ENCODE measurements at regions not wholly inside any gene's neighbourhood (a gene's known extent, or its start where the extent isn't known, plus 50 kb on each side); places are given as distances from the start of the nearest gene placed in this dataset.

GRCh38 chr15:77821188-77821958, 188.7 kb upstream of the LINGO1 start:
- DNase-seq (ENCODE audit: low read depth in 2 of 2), result peak; percentile 14 to 35

- no peak for DNase-seq (ENCODE audit: low read depth in 2 of 2)
These were observed 187.4 kb upstream of the LINGO1 start for GRCh38 chr15:77819851-77820728.

- no peak for DNase-seq (ENCODE audit: low read depth in 2 of 2)
These were observed 186.5 kb upstream of the LINGO1 start for GRCh38 chr15:77819048-77819850.

GRCh38 chr15:77818484-77819047, 185.9 kb upstream of the LINGO1 start:
- no peak for DNase-seq (ENCODE audit: low read depth in 2 of 2)

- no peak for DNase-seq (ENCODE audit: low read depth in 2 of 2)
These were observed 184.7 kb upstream of the LINGO1 start for GRCh38 chr15:77817434-77817833.

GRCh38 chr15:77816983-77817382, 184.3 kb upstream of the LINGO1 start:
- DNase-seq (ENCODE audit: low read depth in 2 of 2), result no peak

- no peak for DNase-seq (ENCODE audit: low read depth in 2 of 2)
These were observed 182.3 kb upstream of the LINGO1 start for GRCh38 chr15:77815015-77815414.

- DNase-seq (ENCODE audit: low read depth in 2 of 2), result no peak
These were observed 180.0 kb upstream of the LINGO1 start for GRCh38 chr15:77812664-77813063.

- DNase-seq (ENCODE audit: low read depth in 2 of 2), result no peak
These were observed 178.6 kb upstream of the LINGO1 start for GRCh38 chr15:77811270-77811669.

GRCh38 chr15:77810130-77810571, 177.4 kb upstream of the LINGO1 start:
- DNase-seq (ENCODE audit: low read depth in 2 of 2), result no peak

GRCh38 chr15:77808581-77809177, 176.0 kb upstream of the LINGO1 start:
- no peak for DNase-seq (ENCODE audit: low read depth in 2 of 2)

- no peak for DNase-seq (ENCODE audit: low read depth in 2 of 2)
These were observed 175.4 kb upstream of the LINGO1 start for GRCh38 chr15:77808075-77808474.

- no peak for DNase-seq (ENCODE audit: low read depth in 2 of 2)
These were observed 174.9 kb upstream of the LINGO1 start for GRCh38 chr15:77807611-77808010.

- DNase-seq (ENCODE audit: low read depth in 2 of 2), result no peak
These were observed 174.4 kb upstream of the LINGO1 start for GRCh38 chr15:77807115-77807514.

GRCh38 chr15:77804210-77804609, 171.5 kb upstream of the LINGO1 start:
- no peak for DNase-seq (ENCODE audit: low read depth in 2 of 2)

- no peak for DNase-seq (ENCODE audit: low read depth in 2 of 2)
These were observed 170.8 kb upstream of the LINGO1 start for GRCh38 chr15:77803487-77803886.

GRCh38 chr15:77800305-77800704, 167.6 kb upstream of the LINGO1 start:
- no peak for DNase-seq (ENCODE audit: low read depth in 2 of 2)

- no peak for DNase-seq (ENCODE audit: low read depth in 2 of 2)
These were observed 166.1 kb upstream of the LINGO1 start for GRCh38 chr15:77798847-77799246.

- DNase-seq (ENCODE audit: low read depth in 2 of 2), result no peak
These were observed 165.6 kb upstream of the LINGO1 start for GRCh38 chr15:77798151-77798835.

GRCh38 chr15:77797270-77797669, 164.6 kb upstream of the LINGO1 start:
- no peak for DNase-seq (ENCODE audit: low read depth in 2 of 2)
